ENCODE measurements at regions not wholly inside any gene's neighbourhood (a gene's known extent, or its start where the extent isn't known, plus 50 kb on each side); places are given as distances from the start of the nearest gene placed in this dataset.

GRCh38 chrX:13110433-13111324, 66.3 kb upstream of the FAM9C start:
- Mint-ChIP-seq H3K4me1 (ENCODE audit: unreplicated experiment) (no peaks in the 10 kb centered on the region), H3K9me3 (no peaks in the 10 kb centered on the region), H3K27ac (no peak overlapping the region), H3K36me3 (no peaks in the 10 kb centered on the region), H3K27me3 (no peaks in the 10 kb centered on the region), H3K4me3 (no peak overlapping the region)
- TF ChIP-seq CTCF (conservative IDR thresholded peaks at IDR 0.05) = no peak
- no peak for DNase-seq (ENCODE audit: extremely low spot score, unreplicated experiment)

- no peak for DNase-seq (ENCODE audit: extremely low spot score, unreplicated experiment)
- no peaks in the 10 kb centered on the region for H3K27me3 Mint-ChIP-seq
- H3K27ac Mint-ChIP-seq = no peak overlapping the region
These were observed 65.4 kb upstream of the FAM9C start for GRCh38 chrX:13109817-13110216.

GRCh38 chrX:13103914-13104274, 59.5 kb upstream of the FAM9C start:
- peaks cover 10% of the 10 kb centered on the region for H3K9me3 Mint-ChIP-seq
- H3K27me3 Mint-ChIP-seq = no peaks in the 10 kb centered on the region
- no peak for DNase-seq (ENCODE audit: extremely low spot score, unreplicated experiment)
- peaks cover 4% of the 10 kb centered on the region for H3K36me3 Mint-ChIP-seq
- no peak overlapping the region for H3K27ac Mint-ChIP-seq
- H3K4me1 Mint-ChIP-seq (ENCODE audit: unreplicated experiment) = peaks cover 7% of the 10 kb centered on the region
- no peak for TF ChIP-seq CTCF (conservative IDR thresholded peaks at IDR 0.05)
- H3K4me3 Mint-ChIP-seq = no peak overlapping the region

More at GRCh38 chrX:13109817-13110216, 65.4 kb upstream of the FAM9C start:
- Mint-ChIP-seq H3K4me3 (no peak overlapping the region), H3K4me1 (ENCODE audit: unreplicated experiment) (no peaks in the 10 kb centered on the region), H3K9me3 (peaks cover 5% of the 10 kb centered on the region), H3K36me3 (no peaks in the 10 kb centered on the region)
- no peak for TF ChIP-seq CTCF (conservative IDR thresholded peaks at IDR 0.05)

GRCh38 chrX:13103188-13103913, 58.9 kb upstream of the FAM9C start:
- Mint-ChIP-seq H3K27me3 (no peaks in the 10 kb centered on the region), H3K4me3 (no peak overlapping the region), H3K4me1 (ENCODE audit: unreplicated experiment) (peaks cover 7% of the 10 kb centered on the region), H3K27ac (no peak overlapping the region), H3K36me3 (peaks cover 4% of the 10 kb centered on the region), H3K9me3 (peaks cover 10% of the 10 kb centered on the region)
- no peak for DNase-seq (ENCODE audit: extremely low spot score, unreplicated experiment)
- no peak for TF ChIP-seq CTCF (conservative IDR thresholded peaks at IDR 0.05)

- TF ChIP-seq CTCF (conservative IDR thresholded peaks at IDR 0.05) = no peak
- peaks cover 4% of the 10 kb centered on the region for H3K36me3 Mint-ChIP-seq
- no peak overlapping the region for H3K4me3 Mint-ChIP-seq
- no peaks in the 10 kb centered on the region for H3K27me3 Mint-ChIP-seq
- no peak for DNase-seq (ENCODE audit: extremely low spot score, unreplicated experiment)
- H3K9me3 Mint-ChIP-seq = peaks cover 10% of the 10 kb centered on the region
- peak overlapping the region; percentile 72 for H3K27ac Mint-ChIP-seq
- H3K4me1 Mint-ChIP-seq (ENCODE audit: unreplicated experiment) = peaks cover 7% of the 10 kb centered on the region
These were observed 58.2 kb upstream of the FAM9C start for GRCh38 chrX:13102636-13103035.

All from type B pancreatic cell (in vitro differentiated cells).